ENCODE measurements at regions not wholly inside any gene's neighbourhood (a gene's known extent, or its start where the extent isn't known, plus 50 kb on each side); places are given as distances from the start of the nearest gene placed in this dataset.
A peak's percentile ranks its signal among the peaks of the same experiment; 100 is the strongest.

DNA sequence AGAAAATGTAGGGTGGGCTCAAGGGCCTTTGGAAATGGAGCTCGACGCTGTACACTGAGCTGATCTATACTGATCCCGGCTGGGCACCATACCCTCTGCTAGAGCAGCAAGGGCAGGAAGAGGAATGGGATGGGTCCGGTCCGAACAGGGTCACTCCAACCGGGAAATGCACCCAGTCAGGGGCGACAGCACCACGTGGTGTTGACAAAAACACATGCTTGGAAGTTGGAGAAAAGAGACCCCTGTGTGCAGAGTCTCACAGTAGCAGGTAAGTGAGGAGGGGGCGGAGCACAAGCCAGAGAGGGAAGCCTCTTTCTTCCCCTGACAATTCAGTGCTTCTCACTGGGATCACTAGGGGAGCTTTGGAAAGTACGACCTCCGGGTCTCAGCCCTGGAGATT, 84.1 kb upstream of the ASB18 start:
- no peak overlapping the region for H3K4me3 Mint-ChIP-seq
- no peaks in the 10 kb centered on the region for H3K9me3 Mint-ChIP-seq
- H3K27me3 Mint-ChIP-seq (ENCODE audit: low read depth), result no peaks in the 10 kb centered on the region
- no peak for DNase-seq (ENCODE audit: low spot score in 2 of 2, unreplicated experiment in 2 of 2)
- H3K36me3 Mint-ChIP-seq, result peaks cover 5% of the 10 kb centered on the region
- peaks cover 2% of the 10 kb centered on the region for H3K4me1 Mint-ChIP-seq
- TF ChIP-seq, protein P1, sequence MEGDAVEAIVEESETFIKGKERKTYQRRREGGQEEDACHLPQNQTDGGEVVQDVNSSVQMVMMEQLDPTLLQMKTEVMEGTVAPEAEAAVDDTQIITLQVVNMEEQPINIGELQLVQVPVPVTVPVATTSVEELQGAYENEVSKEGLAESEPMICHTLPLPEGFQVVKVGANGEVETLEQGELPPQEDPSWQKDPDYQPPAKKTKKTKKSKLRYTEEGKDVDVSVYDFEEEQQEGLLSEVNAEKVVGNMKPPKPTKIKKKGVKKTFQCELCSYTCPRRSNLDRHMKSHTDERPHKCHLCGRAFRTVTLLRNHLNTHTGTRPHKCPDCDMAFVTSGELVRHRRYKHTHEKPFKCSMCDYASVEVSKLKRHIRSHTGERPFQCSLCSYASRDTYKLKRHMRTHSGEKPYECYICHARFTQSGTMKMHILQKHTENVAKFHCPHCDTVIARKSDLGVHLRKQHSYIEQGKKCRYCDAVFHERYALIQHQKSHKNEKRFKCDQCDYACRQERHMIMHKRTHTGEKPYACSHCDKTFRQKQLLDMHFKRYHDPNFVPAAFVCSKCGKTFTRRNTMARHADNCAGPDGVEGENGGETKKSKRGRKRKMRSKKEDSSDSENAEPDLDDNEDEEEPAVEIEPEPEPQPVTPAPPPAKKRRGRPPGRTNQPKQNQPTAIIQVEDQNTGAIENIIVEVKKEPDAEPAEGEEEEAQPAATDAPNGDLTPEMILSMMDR (IDR thresholded peaks at IDR 0.05; ENCODE audit: unreplicated experiment), result no peak
- H3K27ac Mint-ChIP-seq, result no peak overlapping the region

DNA sequence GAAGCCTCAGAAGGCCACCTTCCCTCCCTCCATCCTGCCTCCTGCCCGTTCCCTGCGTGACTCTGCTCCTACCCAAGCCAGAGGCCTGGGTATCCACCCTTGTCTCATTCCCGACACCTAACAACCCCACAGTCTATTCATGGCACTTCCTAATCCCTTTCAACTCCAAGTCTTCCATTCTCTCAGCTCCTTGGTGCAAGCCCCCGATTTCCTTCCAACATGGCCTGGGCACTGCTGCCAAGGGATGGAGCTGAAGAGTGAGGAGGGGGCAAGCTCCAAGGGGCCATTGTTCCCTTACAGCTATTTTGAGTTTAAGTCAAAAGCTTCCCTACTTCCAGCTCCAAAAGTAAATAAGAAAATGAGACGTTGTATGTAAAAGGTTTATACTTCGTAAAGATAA, 84.8 kb upstream of the ASB18 start:
- no peaks in the 10 kb centered on the region for H3K27me3 Mint-ChIP-seq (ENCODE audit: low read depth)
- no peak for DNase-seq (ENCODE audit: low spot score in 2 of 2, unreplicated experiment in 2 of 2)
- no peak overlapping the region for H3K4me3 Mint-ChIP-seq
- peaks cover 2% of the 10 kb centered on the region for H3K4me1 Mint-ChIP-seq
- no peaks in the 10 kb centered on the region for H3K9me3 Mint-ChIP-seq
- TF ChIP-seq, protein P1 (IDR thresholded peaks at IDR 0.05; ENCODE audit: unreplicated experiment), result no peak
- no peak overlapping the region for H3K27ac Mint-ChIP-seq
- H3K36me3 Mint-ChIP-seq, result peaks cover 5% of the 10 kb centered on the region

DNA sequence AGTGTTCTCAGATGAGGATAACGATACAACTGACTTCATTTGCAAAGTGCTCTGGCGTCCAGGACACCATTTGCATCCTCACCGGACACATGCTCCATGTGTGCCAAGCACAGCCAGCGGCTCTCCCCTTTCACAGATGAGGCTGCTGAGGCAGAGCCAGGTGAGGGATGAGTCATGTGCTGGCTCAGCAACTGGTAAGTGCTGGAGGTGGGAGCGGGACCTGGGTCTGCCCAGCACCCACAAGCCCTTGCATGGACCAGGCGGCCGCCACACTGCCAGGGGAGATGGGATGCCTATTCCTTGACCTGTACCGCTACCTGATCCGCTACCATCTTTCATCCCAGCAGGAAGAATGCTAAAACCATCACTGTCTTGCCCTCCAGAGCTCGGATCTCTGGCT, 86.2 kb upstream of the ASB18 start:
- TF ChIP-seq, protein P1 (IDR thresholded peaks at IDR 0.05; ENCODE audit: unreplicated experiment), result no peak
- H3K27me3 Mint-ChIP-seq (ENCODE audit: low read depth), result no peaks in the 10 kb centered on the region
- no peak overlapping the region for H3K27ac Mint-ChIP-seq
- H3K9me3 Mint-ChIP-seq, result no peaks in the 10 kb centered on the region
- H3K36me3 Mint-ChIP-seq, result peaks cover 5% of the 10 kb centered on the region
- H3K4me1 Mint-ChIP-seq, result peaks cover 2% of the 10 kb centered on the region
- H3K4me3 Mint-ChIP-seq, result no peak overlapping the region
- DNase-seq (ENCODE audit: low spot score in 2 of 2, unreplicated experiment in 2 of 2), result no peak

DNA sequence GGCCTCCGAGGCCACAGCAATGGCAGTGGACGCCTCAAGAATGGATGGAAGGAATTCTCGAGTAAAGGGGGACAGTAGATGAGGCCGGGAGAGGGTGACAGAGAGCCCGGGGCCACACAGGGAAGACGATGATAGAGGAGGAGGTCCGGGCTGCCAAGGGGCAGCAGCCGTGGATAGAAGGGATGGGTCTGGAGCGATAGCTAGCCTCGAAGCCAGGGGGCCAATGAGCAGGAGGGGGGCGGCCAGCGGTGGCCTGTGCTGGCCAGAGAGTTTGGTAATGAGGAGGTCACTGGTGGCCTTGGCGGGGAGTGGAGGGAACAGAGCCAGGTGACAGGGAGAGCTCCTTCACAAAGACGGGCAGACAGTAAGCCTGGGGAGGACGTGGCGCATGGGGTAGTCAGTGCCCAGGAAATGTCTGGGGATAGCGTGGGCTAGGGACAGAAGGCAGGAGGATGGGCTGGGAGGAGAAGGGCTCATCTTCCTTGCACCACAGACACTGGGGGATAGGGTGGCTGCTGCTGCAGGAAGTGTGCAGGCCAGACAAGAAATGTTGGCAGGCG, 87.8 kb upstream of the ASB18 start:
- peaks cover 2% of the 10 kb centered on the region for H3K4me1 Mint-ChIP-seq
- TF ChIP-seq, protein P1 (IDR thresholded peaks at IDR 0.05; ENCODE audit: unreplicated experiment), result no peak
- peaks cover 3% of the 10 kb centered on the region for H3K36me3 Mint-ChIP-seq
- no peak for DNase-seq (ENCODE audit: low spot score in 2 of 2, unreplicated experiment in 2 of 2)
- H3K27ac Mint-ChIP-seq, result no peak overlapping the region
- no peaks in the 10 kb centered on the region for H3K27me3 Mint-ChIP-seq (ENCODE audit: low read depth)
- H3K9me3 Mint-ChIP-seq, result no peaks in the 10 kb centered on the region
- H3K4me3 Mint-ChIP-seq, result no peak overlapping the region

DNA sequence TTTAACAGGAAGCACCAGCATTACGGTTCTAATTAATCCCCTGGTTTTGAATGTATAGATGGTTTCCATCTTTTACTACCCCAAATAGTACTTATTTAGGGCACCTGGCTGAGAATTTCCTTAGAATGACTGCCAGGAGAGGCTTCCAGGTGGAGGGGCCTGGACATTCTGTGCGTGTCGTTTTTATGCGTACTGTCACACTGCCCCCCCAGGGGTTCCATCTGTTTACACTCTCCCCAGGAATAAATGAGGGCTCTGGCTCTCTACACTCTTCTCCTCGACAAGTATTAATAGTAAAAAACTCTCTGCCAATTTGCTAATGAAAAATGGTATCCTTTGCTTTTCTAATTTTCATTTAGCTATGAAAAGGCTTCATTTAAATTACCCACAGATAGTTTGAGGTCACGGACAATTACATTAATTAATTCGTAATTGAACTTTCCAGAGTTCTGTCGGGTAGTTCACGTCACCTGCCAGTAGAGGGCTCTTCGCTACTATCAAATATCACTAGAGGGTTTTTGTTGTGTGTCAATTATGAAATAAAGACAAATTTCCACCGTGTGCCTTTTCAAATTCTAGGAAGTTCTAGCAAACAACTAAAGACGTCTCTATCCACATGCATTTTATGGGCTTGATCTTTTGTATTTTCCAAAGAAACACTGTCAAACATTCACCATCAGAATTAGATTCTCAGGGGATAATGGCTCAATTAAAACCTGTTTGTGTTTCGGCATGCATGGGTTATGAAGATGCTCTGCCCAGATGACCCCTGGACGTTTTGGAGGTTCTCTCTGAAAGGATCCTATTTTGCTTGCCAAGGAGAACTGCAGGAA, 88.8 kb upstream of the ASB18 start:
- H3K4me1 Mint-ChIP-seq, result peaks cover 2% of the 10 kb centered on the region
- DNase-seq (ENCODE audit: low spot score in 2 of 2, unreplicated experiment in 2 of 2), result no peak
- no peak overlapping the region for H3K27ac Mint-ChIP-seq
- H3K4me3 Mint-ChIP-seq, result no peak overlapping the region
- peaks cover 2% of the 10 kb centered on the region for H3K36me3 Mint-ChIP-seq
- H3K9me3 Mint-ChIP-seq, result no peaks in the 10 kb centered on the region
- TF ChIP-seq, protein P1 (IDR thresholded peaks at IDR 0.05; ENCODE audit: unreplicated experiment), result peak; percentile 87
- H3K27me3 Mint-ChIP-seq (ENCODE audit: low read depth), result no peaks in the 10 kb centered on the region
